ENCODE measurements at regions not wholly inside any gene's neighbourhood (a gene's known extent, or its start where the extent isn't known, plus 50 kb on each side); places are given as distances from the start of the nearest gene placed in this dataset.

DNA sequence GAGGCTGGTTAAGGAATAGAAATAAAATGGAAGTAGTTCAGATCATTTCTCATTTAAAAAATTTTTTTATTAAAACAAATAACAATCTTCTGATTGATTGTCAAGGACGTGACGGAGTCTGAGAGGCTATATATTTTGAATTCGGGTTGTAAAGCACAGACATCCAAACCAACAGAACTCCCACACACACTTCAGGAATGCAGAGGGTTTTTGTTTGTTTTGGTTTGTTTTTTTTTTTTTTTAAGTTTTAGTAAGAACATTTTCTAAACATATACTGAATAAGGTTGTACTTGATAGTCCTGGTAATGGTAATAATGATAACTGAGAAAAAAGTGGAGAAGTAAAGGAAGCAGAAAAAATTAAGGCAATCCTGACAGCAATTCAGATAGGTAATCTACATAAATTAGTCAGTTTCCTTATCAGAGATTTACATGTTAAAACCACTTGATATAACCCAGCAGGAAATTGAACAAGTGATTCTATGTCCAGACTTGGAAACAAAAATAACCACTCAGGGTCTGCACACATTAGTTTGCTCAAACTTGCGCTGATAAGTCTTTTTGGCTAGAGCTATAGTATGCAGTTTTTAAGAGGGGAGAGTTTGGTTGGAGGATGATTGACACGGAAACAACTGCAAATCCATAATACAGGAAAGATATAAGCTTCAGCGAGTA is 51.5 kb upstream of the CTAGE1 start:
- Histone ChIP-seq H2AFZ (ENCODE audit: control insufficient read depth, low read depth, low read length) (no peak overlapping the region), H3K9me3 (replicated peaks; ENCODE audit: control insufficient read depth, insufficient read depth, low read length) (no peaks in the 10 kb centered on the region), H3K9ac (ENCODE audit: control insufficient read depth, insufficient read depth, low read length) (no peak overlapping the region), H3K79me2 (ENCODE audit: control insufficient read depth, insufficient read depth, low read length) (no peaks in the 10 kb centered on the region), H3K4me2 (ENCODE audit: control insufficient read depth, insufficient read depth) (no peak overlapping the region), H3K4me1 (ENCODE audit: control insufficient read depth, insufficient read depth, low read length) (no peaks in the 10 kb centered on the region), H4K20me1 (ENCODE audit: control insufficient read depth, insufficient read depth) (no peaks in the 10 kb centered on the region), H3K27me3 (replicated peaks in 1 of 2; ENCODE audit: control insufficient read depth in 2 of 2, insufficient read depth in 2 of 2, low read length in 1 of 2) (no peaks in the 10 kb centered on the region; a peak in 1 of 4 replicates), H3K4me3 (no peak overlapping the region), H3K36me3 (ENCODE audit: control insufficient read depth in 2 of 2, insufficient read depth in 2 of 2, low read length in 1 of 2) (no peaks in the 10 kb centered on the region), H3K27ac (ENCODE audit: control insufficient read depth, insufficient read depth) (no peak overlapping the region)
- FAIRE-seq (no peak), ATAC-seq (no peak), DNase-seq (ENCODE audit: low read depth, low spot score) (no peak)
- ChIA-PET RAD21 (ENCODE audit: unreplicated experiment) (no interaction called here), SMC1A (ENCODE audit: uncharacterized antibody, unreplicated experiment) (no interaction called here), CTCF (interaction anchor here (0.6 kb wide), 1 partner anchor 145 kb away, joined by 3 read pairs; no protein-coding TSS in a partner anchor), POLR2A (no interaction called here)
- in situ Hi-C loops (cut with MboI) (no loop called here), intact Hi-C loops (cut with micrococcal nuclease; ENCODE audit: unreplicated experiment) (no loop called here)
- WGBS (ENCODE audit: insufficient coverage, insufficient replicate concordance, low lambda C conversion rate, missing lambda C conversion rate), result 37% methylated on average over 6 of the region's 6 CpGs
- TF ChIP-seq CHD2 (IDR thresholded peaks at IDR 0.05; ENCODE audit: borderline replicate concordance, low read depth, low read length) (no peak), RELA (IDR thresholded peaks at IDR 0.05; ENCODE audit: borderline replicate concordance, partially characterized antibody) (no peak), HDAC2 (IDR thresholded peaks at IDR 0.05) (no peak), ZNF384 (IDR thresholded peaks at IDR 0.05; ENCODE audit: borderline replicate concordance, low read depth, low read length) (no peak), ZZZ3 (IDR thresholded peaks at IDR 0.05; ENCODE audit: control insufficient read depth, insufficient read length, low read depth) (no peak), KDM1A (IDR thresholded peaks at IDR 0.05; ENCODE audit: borderline replicate concordance) (no peak), NFYB (IDR thresholded peaks at IDR 0.05; ENCODE audit: insufficient read depth, low read depth, low read length) (no peak), EZH2 (IDR thresholded peaks at IDR 0.05; ENCODE audit: borderline replicate concordance, control insufficient read depth, low read depth, low read length) (no peak), EGR1 (IDR thresholded peaks at IDR 0.05; ENCODE audit: borderline replicate concordance in 1 of 2, low read depth in 2 of 2, low read length in 2 of 2) (no peak), RBBP5 (conservative IDR thresholded peaks at IDR 0.05) (no peak), CEBPB (IDR thresholded peaks at IDR 0.05; ENCODE audit: borderline replicate concordance in 1 of 2, low read depth in 2 of 2, low read length in 2 of 2) (no peak)
- TF ChIP-seq, protein P1, sequence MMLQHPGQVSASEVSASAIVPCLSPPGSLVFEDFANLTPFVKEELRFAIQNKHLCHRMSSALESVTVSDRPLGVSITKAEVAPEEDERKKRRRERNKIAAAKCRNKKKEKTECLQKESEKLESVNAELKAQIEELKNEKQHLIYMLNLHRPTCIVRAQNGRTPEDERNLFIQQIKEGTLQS (IDR thresholded peaks at IDR 0.05; ENCODE audit: borderline replicate concordance, extremely low read depth, low read depth, low read length), result no peak
- TF ChIP-seq, protein P2, sequence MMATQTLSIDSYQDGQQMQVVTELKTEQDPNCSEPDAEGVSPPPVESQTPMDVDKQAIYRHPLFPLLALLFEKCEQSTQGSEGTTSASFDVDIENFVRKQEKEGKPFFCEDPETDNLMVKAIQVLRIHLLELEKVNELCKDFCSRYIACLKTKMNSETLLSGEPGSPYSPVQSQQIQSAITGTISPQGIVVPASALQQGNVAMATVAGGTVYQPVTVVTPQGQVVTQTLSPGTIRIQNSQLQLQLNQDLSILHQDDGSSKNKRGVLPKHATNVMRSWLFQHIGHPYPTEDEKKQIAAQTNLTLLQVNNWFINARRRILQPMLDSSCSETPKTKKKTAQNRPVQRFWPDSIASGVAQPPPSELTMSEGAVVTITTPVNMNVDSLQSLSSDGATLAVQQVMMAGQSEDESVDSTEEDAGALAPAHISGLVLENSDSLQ (IDR thresholded peaks at IDR 0.05), result no peak
- BruUV-seq (replicated peaks), result no TSS peak

Data from GM12878 (cell line).